NCI-H2196 (cell line): ENCODE measurements at regions not wholly inside any gene's neighbourhood (a gene's known extent, or its start where the extent isn't known, plus 50 kb on each side); places are given as distances from the start of the nearest gene placed in this dataset.
"Not testable (repeated sequence)": the region's sequence is repeated elsewhere in the genome, so short reads cannot be mapped to it uniquely, and the experiment has no call there.

Experiments used
- DNase-seq: peaks from one replicate; lab custom pipeline; 2025; ENCODE audit not compliant: unreplicated experiment; lab: John Stamatoyannopoulos, UW

GRCh38 chr6:121857551-121857950 lies 422.1 kb downstream of the GJA1 start:
- no peak for DNase-seq

DNA sequence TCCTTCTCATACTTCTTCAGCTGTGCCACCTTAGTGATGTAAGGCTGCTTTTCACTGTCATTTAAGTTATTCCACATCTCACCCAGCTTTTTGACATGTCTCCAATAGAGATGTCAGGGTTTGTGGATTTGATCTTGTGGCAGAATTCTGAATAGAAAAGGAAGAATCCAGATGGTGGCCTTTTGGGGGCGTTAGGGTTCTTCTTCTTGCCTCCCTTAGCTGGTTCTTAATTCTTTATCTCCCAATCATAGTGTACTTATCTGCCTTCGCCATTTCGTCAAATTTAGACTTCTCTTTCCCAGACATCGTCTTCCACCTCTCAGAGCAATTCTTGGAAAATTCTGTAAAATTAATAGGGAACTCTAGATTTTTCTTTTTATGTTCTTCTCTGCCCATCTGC lies 422.9 kb downstream of the GJA1 start:
- no peak for DNase-seq

- no peak for DNase-seq
These were observed 423.5 kb downstream of the GJA1 start for GRCh38 chr6:121858986-121859385.

DNA sequence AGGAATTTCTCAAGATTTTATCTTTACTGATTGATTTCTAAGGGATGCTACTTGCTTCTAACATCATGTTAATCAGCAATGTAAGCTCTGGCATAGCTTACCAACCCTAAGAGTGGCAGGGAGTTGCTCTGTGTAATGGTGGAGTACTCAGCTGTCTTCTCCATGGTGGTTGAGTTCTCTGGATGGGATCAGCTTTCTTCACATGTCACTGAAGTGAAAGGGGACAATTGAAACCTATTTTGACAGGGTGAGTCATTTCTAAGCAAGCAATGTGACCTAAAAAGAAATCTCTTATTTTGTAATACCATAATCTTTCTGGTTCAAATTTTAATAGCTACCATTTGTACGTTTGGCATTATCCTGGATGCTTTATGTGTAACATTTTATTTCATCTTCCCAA lies 430.4 kb downstream of the GJA1 start:
- DNase-seq, result no peak

- DNase-seq, result no peak
These were observed 431.6 kb downstream of the GJA1 start for GRCh38 chr6:121867095-121867494.

- DNase-seq, result no peak
These were observed 432.8 kb downstream of the GJA1 start for GRCh38 chr6:121868206-121868605.

- DNase-seq, result no peak
These were observed 438.1 kb downstream of the GJA1 start for GRCh38 chr6:121873595-121873994.

DNA sequence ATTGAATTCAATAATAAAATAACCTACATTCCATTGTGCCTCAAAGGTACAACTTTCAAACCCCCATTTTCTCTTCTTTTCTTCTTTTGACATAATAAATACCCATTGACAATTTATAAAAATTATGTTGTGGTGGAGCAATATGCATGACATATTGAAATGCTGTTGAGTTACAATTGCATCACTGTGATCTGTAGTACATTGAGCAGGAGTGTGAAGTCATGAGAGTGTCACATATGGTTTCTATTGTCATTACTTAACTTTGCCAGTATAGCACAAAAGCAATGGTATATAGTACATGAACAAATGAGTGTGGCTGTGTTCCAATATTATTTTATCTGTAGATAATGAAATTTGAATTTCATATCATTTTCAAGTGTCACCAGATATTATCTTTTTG lies 441.3 kb downstream of the GJA1 start:
- DNase-seq, result no peak

GRCh38 chr6:121879149-121879548 lies 443.7 kb downstream of the GJA1 start:
- DNase-seq, result no peak

DNA sequence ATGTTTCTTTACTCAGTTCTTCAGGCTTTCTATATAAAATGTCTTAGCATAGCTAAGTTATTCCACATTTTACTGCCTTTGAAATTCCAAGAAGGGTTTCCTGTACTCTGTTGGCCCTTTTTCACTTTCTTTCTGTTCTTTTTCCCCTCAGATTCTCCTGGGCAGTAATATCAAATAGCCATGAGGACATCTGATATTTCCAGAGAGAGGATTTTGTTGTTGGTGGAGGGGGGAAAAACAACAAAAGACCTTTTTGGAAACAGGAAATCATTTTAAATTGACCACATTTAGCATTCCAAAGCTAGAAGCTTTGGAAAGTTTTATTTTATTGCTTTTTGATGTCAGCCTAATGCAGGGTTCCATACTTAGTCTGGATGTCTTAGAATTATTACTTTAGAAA lies 445.4 kb downstream of the GJA1 start:
- DNase-seq, result no peak

- no peak for DNase-seq
These were observed 446.7 kb downstream of the GJA1 start for GRCh38 chr6:121881974-121882667.

DNA sequence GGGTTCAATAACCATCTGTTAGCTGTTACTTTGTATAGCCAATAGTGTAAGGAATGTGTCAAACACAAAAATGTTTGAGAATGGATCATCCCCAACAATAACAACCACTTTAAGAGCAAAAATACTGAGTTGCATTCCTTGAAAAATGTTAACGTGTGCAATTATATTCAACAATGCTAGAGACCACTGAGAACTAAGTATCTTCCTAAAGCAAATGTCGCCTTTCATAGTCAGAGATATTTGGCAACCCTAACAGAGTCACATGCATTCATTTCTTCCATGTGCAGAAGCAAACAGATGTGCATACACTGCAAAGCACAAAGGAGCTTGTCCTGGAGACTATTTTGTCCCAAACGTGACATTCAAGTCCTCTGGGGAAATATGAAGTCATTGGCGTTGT lies 448.6 kb downstream of the GJA1 start:
- DNase-seq, result no peak

GRCh38 chr6:121884620-121885019 lies 449.2 kb downstream of the GJA1 start:
- DNase-seq, result no peak

DNA sequence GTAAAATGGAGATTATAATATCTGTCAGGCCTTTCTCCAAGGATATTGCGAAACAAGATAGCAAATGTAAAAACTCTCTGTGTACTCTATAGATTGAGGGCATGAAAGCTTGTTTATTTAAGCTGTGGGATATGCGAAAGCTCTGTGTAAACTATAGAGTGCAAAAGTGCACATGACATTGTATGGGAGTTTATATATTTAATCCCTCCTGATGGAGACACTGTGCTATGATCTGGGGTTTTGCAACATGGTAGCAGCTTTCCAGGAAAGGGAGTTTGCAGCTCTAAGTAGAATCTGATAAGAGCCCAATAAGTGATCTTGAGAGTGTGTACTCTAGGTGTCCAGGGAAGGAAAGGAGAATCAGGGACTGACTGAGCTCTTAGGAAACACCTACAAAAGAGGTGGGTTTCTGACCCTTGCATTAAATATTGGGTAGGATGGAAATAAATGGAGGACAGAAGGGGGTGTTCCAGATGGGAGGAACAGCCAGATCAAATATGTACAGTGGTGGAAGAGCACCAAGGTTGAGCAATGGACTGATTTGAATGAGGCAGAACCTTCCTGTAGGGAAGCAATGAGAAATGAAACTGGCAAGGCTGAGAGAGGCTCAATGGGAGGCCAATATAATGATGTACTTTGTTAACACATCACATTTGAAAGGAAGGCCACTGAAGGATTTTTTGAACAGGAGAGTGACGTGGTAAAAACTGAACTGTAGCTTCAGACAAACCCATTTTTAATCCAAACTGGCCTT lies 450.1 kb downstream of the GJA1 start:
- no peak for DNase-seq

DNA sequence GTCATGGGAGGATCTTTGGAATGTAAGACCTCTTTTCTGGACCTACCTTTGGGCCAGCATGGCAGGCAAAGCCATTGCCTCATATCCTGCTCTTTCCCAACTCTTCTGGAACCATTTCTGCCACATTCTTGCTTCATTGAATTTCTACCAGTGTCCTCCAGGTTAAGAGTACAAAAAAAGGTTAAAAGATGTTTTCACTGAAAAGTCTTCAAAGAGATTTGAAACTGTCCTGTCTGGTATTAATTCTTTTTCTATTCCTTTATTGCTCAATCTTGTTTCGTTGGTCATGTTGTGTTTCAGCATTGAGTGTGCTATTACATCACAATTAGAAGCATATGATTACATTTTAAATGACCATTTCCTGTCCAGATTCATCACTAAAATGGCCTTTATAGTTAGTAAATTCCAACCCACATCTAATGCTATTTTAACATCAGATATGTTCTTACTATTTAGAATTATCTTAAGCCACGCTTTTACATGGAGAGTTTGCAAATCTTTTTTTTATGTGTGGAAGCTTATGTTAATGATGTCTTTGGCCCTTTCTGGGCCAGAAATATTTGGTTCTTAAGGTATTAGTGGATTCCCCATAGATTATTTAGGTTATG lies 450.9 kb downstream of the GJA1 start:
- no peak for DNase-seq

DNA sequence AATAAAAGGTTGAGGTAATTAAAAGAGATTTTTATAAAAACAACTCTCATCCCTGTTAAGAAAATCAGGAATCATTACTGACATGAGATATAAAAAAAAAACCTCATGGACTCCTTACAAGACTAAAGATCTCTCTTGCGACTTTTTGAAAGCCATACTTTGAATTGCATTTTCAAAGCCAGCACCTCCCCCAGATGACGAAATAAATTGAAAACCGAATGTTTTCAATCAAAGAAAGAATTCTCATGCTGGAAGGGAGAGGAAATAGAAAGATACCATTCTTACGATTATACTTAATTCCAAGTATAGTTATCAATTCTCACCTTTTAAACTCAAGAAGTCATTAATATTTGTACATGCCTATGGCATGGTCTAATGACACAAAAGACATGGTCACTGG lies 452.3 kb downstream of the GJA1 start:
- no peak for DNase-seq

DNA sequence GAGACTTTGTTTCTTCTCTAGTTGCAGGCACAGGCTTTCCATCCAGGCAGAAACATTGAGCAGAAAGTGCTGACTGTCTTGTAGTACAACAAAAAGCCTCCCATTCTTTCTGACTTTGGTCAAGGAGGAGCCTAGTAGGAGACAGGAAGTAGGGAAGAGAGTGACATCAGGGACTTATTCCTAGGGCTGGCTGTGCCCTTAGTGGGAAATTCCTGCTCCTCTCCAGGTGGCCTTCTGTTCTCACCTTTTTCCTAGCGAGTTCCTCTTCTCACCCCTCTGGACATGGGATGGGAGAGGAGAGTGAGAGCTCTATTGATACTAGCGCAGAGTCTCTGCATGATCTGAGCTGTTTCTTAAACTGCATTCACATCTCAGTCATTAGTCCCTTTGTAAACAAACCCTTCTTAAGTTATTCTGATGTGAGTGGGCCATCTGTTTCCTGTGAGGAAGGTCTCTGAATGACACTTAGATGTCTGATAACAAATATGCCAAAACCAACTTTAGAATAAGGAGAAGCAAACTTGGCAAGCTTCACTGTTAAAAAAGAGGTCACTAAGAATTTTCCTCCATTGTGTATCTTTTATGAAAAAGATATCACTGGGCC lies 455.0 kb downstream of the GJA1 start:
- no peak for DNase-seq

GRCh38 chr6:121895731-121896130 lies 460.3 kb downstream of the GJA1 start:
- DNase-seq, result not testable (repeated sequence)

DNA sequence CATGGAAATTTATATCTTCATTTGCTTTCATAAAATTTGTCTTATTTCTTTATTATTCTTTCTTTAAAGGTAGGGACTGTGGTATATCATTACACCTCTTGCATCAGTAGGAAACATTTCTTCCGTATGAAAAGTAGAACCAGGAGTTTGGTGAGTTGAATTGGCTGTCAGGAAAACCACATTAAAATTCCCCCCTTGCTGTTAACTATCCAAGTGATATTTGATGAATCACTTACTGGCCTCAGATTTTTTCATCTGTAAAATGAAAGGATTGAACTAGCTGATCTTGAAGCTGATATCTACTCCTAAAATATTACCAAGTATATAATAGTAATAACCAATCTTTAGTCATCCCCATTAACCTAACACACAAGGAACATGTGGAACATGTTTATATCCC lies 460.9 kb downstream of the GJA1 start:
- no peak for DNase-seq

DNA sequence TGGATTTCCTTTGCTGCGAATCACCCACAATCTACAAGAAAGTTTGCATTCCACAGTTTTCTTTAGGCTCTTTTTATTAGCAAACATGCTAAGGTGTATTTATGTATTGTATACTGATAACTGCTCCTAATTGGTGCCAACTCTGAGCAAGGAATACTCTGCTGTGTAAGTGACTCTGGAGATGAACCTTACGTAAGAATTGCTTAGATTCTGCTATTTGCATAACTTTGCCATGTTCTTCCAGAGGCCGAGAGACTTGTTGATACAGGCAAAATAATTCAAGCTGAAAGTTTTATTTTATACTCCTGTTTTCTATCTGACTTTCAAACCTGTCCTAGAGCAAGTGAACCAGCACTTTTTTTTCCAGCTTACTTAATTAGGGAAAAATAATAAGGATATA lies 461.3 kb downstream of the GJA1 start:
- DNase-seq, result no peak

GRCh38 chr6:121897337-121897760 lies 461.9 kb downstream of the GJA1 start:
- DNase-seq, result no peak

GRCh38 chr6:121901432-121901831 lies 466.0 kb downstream of the GJA1 start:
- no peak for DNase-seq
